Retinal pigment epithelial cell (primary cell): ENCODE measurements at regions not wholly inside any gene's neighbourhood (a gene's known extent, or its start where the extent isn't known, plus 50 kb on each side); places are given as distances from the start of the nearest gene placed in this dataset.

Source experiments
- DNase-seq: peaks from one replicate; pipeline ENCODE4 v3.0.0-alpha.2; 2010; ENCODE audit warnings: low read depth
- H3K4me3 ChIP-seq: 2 replicates; pipeline ENCODE4 v1.5.1; 2011; ENCODE audit warnings: mild to moderate bottlenecking, low read length, control low read depth, moderate library complexity
- TF ChIP-seq, protein P1 (sequence below): conservative IDR thresholded peaks from 2 replicates; pipeline ENCODE4 v1.5.1; 2011; ENCODE audit warnings: low read depth, low read length, control low read depth, inconsistent platforms

DNA sequence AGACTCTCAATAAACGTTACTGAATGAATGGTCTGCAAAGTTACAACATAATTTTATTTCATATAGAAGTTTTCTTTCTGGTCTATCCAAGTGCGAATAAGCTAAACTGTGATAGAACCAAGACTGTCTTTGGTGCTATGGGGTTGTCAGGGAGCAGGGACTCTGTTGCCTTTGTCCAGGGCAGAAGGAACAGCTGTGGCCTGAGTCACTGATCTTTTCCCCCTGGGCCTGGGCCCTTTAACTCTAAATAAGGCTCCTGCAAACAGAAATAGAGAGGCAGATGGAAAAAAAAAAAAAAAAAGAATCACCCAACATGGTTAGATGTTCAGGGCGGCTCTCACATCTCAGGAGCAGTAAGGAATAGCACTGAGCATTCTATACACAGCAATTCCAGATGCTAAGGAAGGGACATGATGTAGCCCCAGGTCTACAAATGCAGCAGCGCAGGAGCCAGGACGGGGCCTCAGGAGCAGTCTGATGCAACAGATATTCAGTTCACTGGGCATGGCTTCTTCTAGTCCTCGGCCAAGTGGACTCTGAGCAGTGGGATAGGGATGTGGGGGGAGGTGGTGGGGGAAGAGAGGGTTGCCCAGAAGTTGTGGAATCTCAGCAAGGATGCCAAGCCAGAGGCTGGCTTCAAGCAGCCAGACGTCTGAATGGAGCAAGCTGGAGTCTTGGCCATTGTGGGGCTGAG is 247.1 kb upstream of the SIX2 start:
- TF ChIP-seq, protein P1, sequence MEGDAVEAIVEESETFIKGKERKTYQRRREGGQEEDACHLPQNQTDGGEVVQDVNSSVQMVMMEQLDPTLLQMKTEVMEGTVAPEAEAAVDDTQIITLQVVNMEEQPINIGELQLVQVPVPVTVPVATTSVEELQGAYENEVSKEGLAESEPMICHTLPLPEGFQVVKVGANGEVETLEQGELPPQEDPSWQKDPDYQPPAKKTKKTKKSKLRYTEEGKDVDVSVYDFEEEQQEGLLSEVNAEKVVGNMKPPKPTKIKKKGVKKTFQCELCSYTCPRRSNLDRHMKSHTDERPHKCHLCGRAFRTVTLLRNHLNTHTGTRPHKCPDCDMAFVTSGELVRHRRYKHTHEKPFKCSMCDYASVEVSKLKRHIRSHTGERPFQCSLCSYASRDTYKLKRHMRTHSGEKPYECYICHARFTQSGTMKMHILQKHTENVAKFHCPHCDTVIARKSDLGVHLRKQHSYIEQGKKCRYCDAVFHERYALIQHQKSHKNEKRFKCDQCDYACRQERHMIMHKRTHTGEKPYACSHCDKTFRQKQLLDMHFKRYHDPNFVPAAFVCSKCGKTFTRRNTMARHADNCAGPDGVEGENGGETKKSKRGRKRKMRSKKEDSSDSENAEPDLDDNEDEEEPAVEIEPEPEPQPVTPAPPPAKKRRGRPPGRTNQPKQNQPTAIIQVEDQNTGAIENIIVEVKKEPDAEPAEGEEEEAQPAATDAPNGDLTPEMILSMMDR, result no peak
- no peak overlapping the region for H3K4me3 ChIP-seq
- no peak for DNase-seq

DNA sequence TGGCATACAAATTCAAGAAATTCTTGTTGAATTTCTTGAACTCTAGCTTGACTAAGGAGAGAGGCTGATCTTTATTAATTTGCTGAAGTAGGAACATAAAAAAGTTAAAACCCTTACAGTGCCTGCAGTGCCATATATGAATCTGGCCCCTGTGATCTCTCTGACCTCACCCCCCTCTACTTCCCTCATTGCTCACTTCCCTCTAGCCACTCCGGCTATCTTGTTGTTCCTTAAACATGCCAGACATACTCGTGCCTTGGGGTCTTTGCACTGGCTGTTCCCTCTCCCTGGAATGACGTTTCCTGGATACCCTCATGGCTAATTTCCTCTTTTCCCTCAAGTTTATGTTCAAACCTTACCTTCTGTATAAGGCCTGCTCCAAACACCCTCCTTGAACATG is 246.3 kb upstream of the SIX2 start:
- no peak for DNase-seq
- TF ChIP-seq, protein P1, result no peak
- no peak overlapping the region for H3K4me3 ChIP-seq

DNA sequence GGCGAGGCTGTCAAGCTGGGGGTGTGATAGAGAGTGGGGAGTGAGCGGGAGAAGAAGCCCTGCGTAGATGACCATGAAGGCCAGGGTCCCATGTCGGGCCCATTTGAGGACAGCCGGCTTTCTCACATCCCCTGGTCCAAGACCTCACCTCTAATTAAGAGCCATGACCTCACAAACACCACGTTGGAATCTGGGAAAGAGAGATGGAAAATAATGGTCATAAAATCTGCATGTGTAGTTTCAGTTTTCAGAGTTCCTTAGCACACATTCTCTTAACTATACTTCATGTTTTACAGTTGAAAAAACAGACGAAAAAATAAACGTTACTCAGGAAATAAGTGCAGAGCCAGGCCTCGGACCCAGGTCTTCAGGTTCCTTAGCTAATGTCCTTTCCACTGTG is 244.8 kb upstream of the SIX2 start:
- TF ChIP-seq, protein P1, result no peak
- no peak for DNase-seq
- no peak overlapping the region for H3K4me3 ChIP-seq

DNA sequence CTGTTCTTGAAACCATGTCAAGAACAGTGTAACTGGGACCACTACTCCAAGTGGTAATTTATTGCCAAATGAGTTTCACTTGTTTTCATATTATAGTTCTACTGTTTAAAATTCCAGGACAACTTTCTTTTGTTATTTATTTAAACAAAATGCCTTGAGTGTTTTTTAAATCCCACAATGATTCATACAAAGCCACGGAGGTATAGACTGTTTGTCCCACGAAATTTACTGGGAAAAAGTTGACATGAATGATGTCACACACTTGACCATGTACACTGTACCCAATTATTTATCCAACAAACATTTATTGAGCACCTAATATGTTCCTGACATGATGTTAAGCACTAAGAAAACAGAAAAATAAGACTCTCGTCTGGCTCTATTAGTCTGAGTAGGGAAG is 243.9 kb upstream of the SIX2 start:
- H3K4me3 ChIP-seq, result no peak overlapping the region
- TF ChIP-seq, protein P1, result no peak
- no peak for DNase-seq

DNA sequence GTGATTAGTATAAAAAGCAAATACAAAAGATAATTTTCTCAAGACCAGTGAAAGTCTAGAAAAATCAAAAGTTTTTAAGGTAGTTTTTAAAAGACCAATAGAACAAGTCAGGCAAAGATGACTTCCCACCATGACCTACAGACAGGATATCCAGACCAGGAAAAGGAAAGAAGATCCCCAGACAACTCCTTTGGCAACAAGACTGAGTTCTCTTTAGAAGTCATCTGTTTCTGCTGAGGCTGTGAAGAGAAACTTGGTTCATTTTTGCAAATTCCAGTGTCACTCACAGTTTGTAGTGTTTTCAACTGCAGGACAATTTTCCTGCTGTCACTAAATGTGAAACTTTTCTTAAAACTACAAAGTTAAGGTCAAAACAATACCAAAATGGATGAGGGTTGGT is 240.9 kb upstream of the SIX2 start:
- H3K4me3 ChIP-seq, result no peak overlapping the region
- TF ChIP-seq, protein P1, result no peak
- no peak for DNase-seq

DNA sequence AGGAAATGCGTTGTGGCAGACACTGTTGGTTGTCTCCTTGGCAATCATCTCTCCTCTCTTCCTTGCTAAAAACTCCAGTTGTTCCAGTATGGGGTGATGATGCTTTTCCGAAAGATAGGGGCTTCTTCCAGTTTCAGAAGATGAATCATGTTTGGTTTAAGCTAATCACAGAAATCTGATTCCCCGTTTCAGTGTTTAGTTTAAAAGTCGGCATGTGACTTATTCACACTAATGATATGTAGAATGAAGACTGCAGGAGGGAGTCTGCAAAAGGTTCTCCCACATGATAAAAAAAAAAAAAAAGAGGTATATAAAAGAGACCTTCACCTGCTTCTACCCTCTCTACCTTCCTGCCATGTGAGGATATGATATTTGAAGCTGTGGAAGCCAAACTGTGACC is 239.0 kb upstream of the SIX2 start:
- H3K4me3 ChIP-seq, result no peak overlapping the region
- TF ChIP-seq, protein P1, result no peak
- DNase-seq, result no peak

DNA sequence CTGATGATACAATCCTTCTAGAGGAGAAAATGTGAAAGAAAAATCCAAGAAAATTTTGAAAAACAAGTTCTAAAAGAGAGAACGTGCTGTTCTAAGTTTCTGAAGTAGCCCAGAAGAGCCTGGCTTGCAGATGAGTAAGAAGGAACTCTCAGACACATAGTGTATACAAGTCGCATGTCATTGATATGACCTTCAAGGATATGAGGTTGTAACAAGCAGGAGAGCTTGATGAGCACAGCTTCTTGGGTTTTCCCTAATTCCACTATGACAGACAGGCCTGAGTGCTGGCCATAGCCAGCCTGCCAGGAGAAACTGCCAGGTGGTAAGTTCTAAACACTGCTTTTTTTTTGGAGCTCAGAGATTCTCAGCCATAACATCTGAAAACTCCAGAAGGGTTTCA is 235.7 kb upstream of the SIX2 start:
- no peak for DNase-seq
- TF ChIP-seq, protein P1, result no peak
- no peak overlapping the region for H3K4me3 ChIP-seq
